K562 (cell line): ENCODE measurements at regions not wholly inside any gene's neighbourhood (a gene's known extent, or its start where the extent isn't known, plus 50 kb on each side); places are given as distances from the start of the nearest gene placed in this dataset.

ENCODE experiments used
- ATAC-seq: fragments of 200-7000 bp; cut with Tn5 transposase; 3 replicates; pipeline ENCODE4 v1.9.1; 2020; ENCODE audit warnings: moderate library complexity
- BruUV-seq: library from RNA; stranded (reverse); fragments of 400-500 nt; replicated peaks from 2 replicates; lab custom pipeline; 2021; lab: Mats Ljungman, UMichigan
- CTCF ChIA-PET: fragments of 300-600 bp; formaldehyde crosslinking; extraction: SDS; loops from one replicate; lab custom pipeline; 2021; ENCODE audit warnings: low intra/inter-chr PET ratio; lab: Yijun Ruan, JAX
- POLR2A ChIA-PET: fragments of 300-600, 350-650 bp; sonication (Branson Sonifier 250); formaldehyde crosslinking; extraction: SDS; loops from one replicate; lab custom pipeline; 2021; ENCODE audit warnings: antibody characterized with exemption, inconsistent platforms; lab: Yijun Ruan, JAX
- DNase-seq, 4 experiments: peaks; one replicate each; pipeline versions ENCODE4 v3.0.0 to v3.0.0-alpha.2; 2011 to 2018; ENCODE audit warnings: low spot score in 3 of 4, mixed read lengths in 3 of 4; ENCODE audit errors: extremely low read depth in 1 of 4
- FAIRE-seq: peaks from 2 replicates; lab custom pipeline; 2011; peaks lifted over from hg19 to GRCh38; lab: Jason Lieb, UNC
- H2AFZ ChIP-seq: 2 replicates; pipeline ENCODE4 v1.6.0; 2011; ENCODE audit warnings: low read depth, low read length, control low read depth, inconsistent platforms
- H3K27ac ChIP-seq: fragments of 200-600 bp; 3 replicates; pipeline ENCODE4 v1.8.0; 2011; ENCODE audit warnings: low read depth, mild to moderate bottlenecking, control low read depth, inconsistent platforms, low read length, moderate library complexity, mixed read lengths; ENCODE audit errors: extremely low read depth
- H3K27me3 ChIP-seq, 2 experiments: fragments of 300-600 bp in 1 of 2; 2 replicates in 1 of 2; 3 replicates in 1 of 2; pipeline versions ENCODE4 v1.6.0 to v1.8.0; 2011; ENCODE audit warnings: inconsistent platforms in 2 of 2, low read length in 2 of 2, mild to moderate bottlenecking in 1 of 2, mixed read lengths in 1 of 2, moderate library complexity in 1 of 2; ENCODE audit not compliant: control insufficient read depth in 2 of 2, insufficient read depth in 2 of 2
- H3K36me3 ChIP-seq: fragments of 300-600 bp; 3 replicates; pipeline ENCODE4 v1.8.0; 2011; ENCODE audit warnings: mild to moderate bottlenecking, low read length, inconsistent platforms; ENCODE audit not compliant: control insufficient read depth, insufficient read depth
- H3K4me1 ChIP-seq, 2 experiments: fragments of 200-600 bp in 1 of 2; replicated peaks in 1 of 2; 2 replicates in 1 of 2; 3 replicates in 1 of 2; pipeline versions ENCODE4 v1.5.1 to v1.8.0; 2011; ENCODE audit warnings: inconsistent platforms in 2 of 2, low read length in 2 of 2, mild to moderate bottlenecking in 1 of 2, mixed read lengths in 1 of 2, moderate library complexity in 1 of 2; ENCODE audit not compliant: control insufficient read depth in 2 of 2, insufficient read depth in 2 of 2
- H3K4me2 ChIP-seq: 2 replicates; pipeline ENCODE4 v1.6.1; 2011; ENCODE audit warnings: low read length, control low read depth, inconsistent platforms, mixed read lengths; ENCODE audit not compliant: insufficient read depth
- H3K4me3 ChIP-seq: fragments of 200-600 bp; sonication (generic), shearing (Covaris generic); 2 replicates; pipeline ENCODE4 v1.5.1; 2016; ENCODE audit warnings: control low read depth, inconsistent platforms
- H3K79me2 ChIP-seq: fragments of 200-600 bp; 3 replicates; pipeline ENCODE4 v1.8.0; 2011; ENCODE audit warnings: low read length, inconsistent platforms; ENCODE audit not compliant: control insufficient read depth, insufficient read depth
- H3K9ac ChIP-seq, 2 experiments: 2 replicates each; pipeline versions ENCODE4 v1.6.0 to v1.6.1; 2011; ENCODE audit warnings: low read depth in 2 of 2, low read length in 2 of 2, control low read depth in 1 of 2, inconsistent platforms in 1 of 2, mild to moderate bottlenecking in 1 of 2, mixed read lengths in 1 of 2; ENCODE audit not compliant: insufficient read depth in 1 of 2
- H3K9me1 ChIP-seq: one replicate; pipeline ENCODE4 v1.6.0; 2011; ENCODE audit warnings: inconsistent platforms, mild to moderate bottlenecking, low read length, moderate library complexity; ENCODE audit not compliant: control insufficient read depth, insufficient read depth
- H3K9me3 ChIP-seq: replicated peaks from 2 replicates; pipeline ENCODE4 v1.5.1; 2011; ENCODE audit warnings: low read depth, low read length, inconsistent platforms; ENCODE audit not compliant: control insufficient read depth, insufficient read depth
- H4K20me1 ChIP-seq: replicated peaks from 2 replicates; pipeline ENCODE4 v1.6.1; 2011; ENCODE audit warnings: low read length, inconsistent platforms, mixed read lengths; ENCODE audit not compliant: control insufficient read depth, insufficient read depth
- ATF2 ChIP-seq: sonication (generic); formaldehyde crosslinking; IDR thresholded peaks from 2 replicates; pipeline ENCODE4 v1.8.1; 2022; ENCODE audit warnings: missing genetic modification reagents
- CHD4 ChIP-seq: fragments of 200-600 bp; sonication (generic); IDR thresholded peaks from 3 replicates; pipeline ENCODE4 v1.6.1; 2012; ENCODE audit warnings: low read depth, mild to moderate bottlenecking, mixed read lengths, low read length, inconsistent platforms; ENCODE audit not compliant: insufficient read depth, insufficient replicate concordance, poor library complexity, severe bottlenecking
- ELK3 ChIP-seq: fragments of 450-650 bp; formaldehyde crosslinking; IDR thresholded peaks from 2 replicates; pipeline ENCODE4 v1.4.0; 2020; ENCODE audit warnings: mild to moderate bottlenecking
- ETS1 ChIP-seq: conservative IDR thresholded peaks from 2 replicates; pipeline ENCODE4 v1.6.1; 2011; ENCODE audit warnings: low read depth, mild to moderate bottlenecking, low read length; ENCODE audit not compliant: control insufficient read depth
- HOMEZ ChIP-seq: fragments of 250-450 bp; sonication (Bioruptor Pico); IDR thresholded peaks from 2 replicates; pipeline ENCODE4 v1.4.0; 2020; ENCODE audit warnings: mild to moderate bottlenecking, moderate library complexity
- KHSRP ChIP-seq: fragments of 450-650 bp; IDR thresholded peaks from 2 replicates; pipeline ENCODE4 v1.6.1; 2017
- NFYB ChIP-seq: IDR thresholded peaks from 2 replicates; pipeline ENCODE4 v1.6.1; 2011; ENCODE audit warnings: mild to moderate bottlenecking, moderate library complexity; ENCODE audit not compliant: insufficient read length; ENCODE audit errors: extremely low read depth
- NONO ChIP-seq, 2 experiments: fragments of 200-400 bp in 1 of 2; fragments of 450-650 bp in 1 of 2; formaldehyde crosslinking in 1 of 2; IDR thresholded peaks; 2 replicates each; pipeline ENCODE4 v1.6.1; 2017; ENCODE audit warnings: low read depth in 2 of 2, mild to moderate bottlenecking in 2 of 2, moderate library complexity in 2 of 2, low read length in 1 of 2
- SLC30A9 ChIP-seq: fragments of 250-450 bp; sonication (Bioruptor Pico); IDR thresholded peaks from 2 replicates; pipeline ENCODE4 v1.8.0; 2022; ENCODE audit warnings: mild to moderate bottlenecking, moderate library complexity
- SREBF2 ChIP-seq: sonication (generic); formaldehyde crosslinking; IDR thresholded peaks from 2 replicates; pipeline ENCODE4 v1.4.0; 2020; ENCODE audit warnings: mild to moderate bottlenecking, missing genetic modification reagents
- ZNF134 ChIP-seq: fragments of 250-450 bp; sonication (Bioruptor Pico); conservative IDR thresholded peaks from 2 replicates; pipeline ENCODE4 v1.4.0; 2020
- ZNF609 ChIP-seq: sonication (generic); formaldehyde crosslinking; IDR thresholded peaks from 2 replicates; pipeline ENCODE4 v1.8.1; 2023; ENCODE audit warnings: missing genetic modification reagents, mild to moderate bottlenecking, borderline replicate concordance
- WGBS: fragments of 100-300 bp; shearing (Covaris generic); methylation state at CpG from one replicate; pipeline ENCODE4 v1.1.6; 2016; ENCODE audit warnings: low coverage, mixed read lengths; ENCODE audit not compliant: insufficient coverage; ENCODE audit errors: missing lambda C conversion rate; 5-methylcytosine and 5-hydroxymethylcytosine counted together
- in situ Hi-C: fragments of 300-500 bp; cut with MboI; formaldehyde crosslinking; loops from 4 replicates; pipeline ENCODE4 v1.15.0; 2018; ENCODE audit warnings: inconsistent platforms, mixed read lengths
- intact Hi-C: fragments of 100-400 bp; cut with micrococcal nuclease; formaldehyde crosslinking; loops from 2 replicates; pipeline ENCODE4 v1.14.2; 2022

GRCh38 chr12:76260390-76260748 lies 87.8 kb downstream of the BBS10 start:
- CTCF ChIA-PET, result interaction anchor here (0.7 kb wide), 1 partner anchor 42 kb away, joined by 3 read pairs; no protein-coding TSS in a partner anchor
- no peaks in the 10 kb centered on the region for H3K79me2 ChIP-seq
- TF ChIP-seq HOMEZ (CRISPR knock-in tag), result no peak
- TF ChIP-seq ATF2, result no peak
- no peak for TF ChIP-seq ZNF134 (CRISPR knock-in tag)
- TF ChIP-seq ETS1, result no peak
- no peak for TF ChIP-seq NFYB
- no peak for TF ChIP-seq CHD4
- TF ChIP-seq NONO (IDR thresholded peaks at IDR 0.05; ENCODE audit: low read depth in 2 of 2, low read length in 1 of 2), result no peak
- TF ChIP-seq SREBF2, result no peak
- TF ChIP-seq SLC30A9 (CRISPR knock-in tag), result no peak
- TF ChIP-seq ZNF609 (CRISPR knock-in tag), result no peak
- no peak for TF ChIP-seq KHSRP
- no peak for TF ChIP-seq ELK3

More at GRCh38 chr12:76260390-76260748, 87.8 kb downstream of the BBS10 start:
- Histone ChIP-seq H3K9ac (no peak overlapping the region), H3K9me1 (no peaks in the 10 kb centered on the region), H3K27me3 (peaks cover 0 to 2% of the 10 kb centered on the region in 2 experiments; a peak in 2 of 5 replicates), H3K4me3 (no peak overlapping the region), H3K4me2 (no peak overlapping the region), H4K20me1 (no peaks in the 10 kb centered on the region), H2AFZ (no peak overlapping the region), H3K36me3 (no peaks in the 10 kb centered on the region), H3K9me3 (no peaks in the 10 kb centered on the region), H3K27ac (no peak overlapping the region), H3K4me1 (no peaks in the 10 kb centered on the region)
- POLR2A ChIA-PET, result interaction anchor here (2.4 kb wide), 1 partner anchor 11 kb away, joined by 5 read pairs; no protein-coding TSS in a partner anchor
- no peak for ATAC-seq
- WGBS, result 8% methylated on average over 1 of the region's 1 CpG
- BruUV-seq, result no TSS peak
- intact Hi-C loops, result no loop called here
- no peak for DNase-seq
- FAIRE-seq, result no peak
- in situ Hi-C loops, result no loop called here
